ENCODE measurements at regions not wholly inside any gene's neighbourhood (a gene's known extent, or its start where the extent isn't known, plus 50 kb on each side); places are given as distances from the start of the nearest gene placed in this dataset.
"Not testable (repeated sequence)": the region's sequence is repeated elsewhere in the genome, so short reads cannot be mapped to it uniquely, and the experiment has no call there.

DNA sequence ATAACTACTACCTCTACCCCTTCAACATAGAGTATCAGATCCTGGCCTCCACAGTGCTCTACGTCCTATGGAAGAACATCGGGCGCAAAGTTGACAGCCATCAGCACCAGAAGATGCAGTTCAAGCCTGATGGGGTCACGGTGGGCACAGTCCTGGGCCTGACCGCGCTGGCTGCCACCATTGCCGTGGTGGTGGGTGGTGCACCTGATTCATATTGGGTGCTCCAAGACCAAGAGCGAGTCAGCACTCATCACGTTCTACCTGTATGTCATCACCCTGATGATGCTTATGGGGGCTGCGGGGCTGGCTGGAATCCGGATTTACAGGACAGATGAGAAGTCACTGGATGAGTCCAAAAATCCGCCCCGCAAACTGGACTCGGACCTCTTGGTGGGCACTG lies 846.4 kb downstream of the RPIA start:
- not testable (repeated sequence) for DNase-seq

DNA sequence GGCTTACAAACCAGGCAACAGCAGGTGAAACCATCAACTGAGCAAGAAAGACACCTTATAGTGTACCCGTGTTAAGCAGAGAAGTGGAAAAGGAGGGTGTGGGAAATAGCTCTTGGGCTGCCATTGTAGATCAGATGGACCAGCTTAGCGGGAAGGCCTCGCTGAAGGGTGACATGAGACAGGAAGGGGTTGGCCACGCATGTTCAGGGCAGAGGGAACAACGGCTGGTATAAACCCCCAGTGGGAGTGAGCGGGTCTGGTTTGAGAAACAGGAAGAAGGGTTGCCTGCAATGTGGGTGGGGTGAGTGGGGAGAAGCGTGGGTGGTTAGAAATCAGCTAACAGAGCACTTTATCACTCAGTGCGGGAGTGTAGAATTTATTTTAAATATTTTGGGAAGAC lies 852.6 kb downstream of the RPIA start:
- not testable (repeated sequence) for DNase-seq

DNA sequence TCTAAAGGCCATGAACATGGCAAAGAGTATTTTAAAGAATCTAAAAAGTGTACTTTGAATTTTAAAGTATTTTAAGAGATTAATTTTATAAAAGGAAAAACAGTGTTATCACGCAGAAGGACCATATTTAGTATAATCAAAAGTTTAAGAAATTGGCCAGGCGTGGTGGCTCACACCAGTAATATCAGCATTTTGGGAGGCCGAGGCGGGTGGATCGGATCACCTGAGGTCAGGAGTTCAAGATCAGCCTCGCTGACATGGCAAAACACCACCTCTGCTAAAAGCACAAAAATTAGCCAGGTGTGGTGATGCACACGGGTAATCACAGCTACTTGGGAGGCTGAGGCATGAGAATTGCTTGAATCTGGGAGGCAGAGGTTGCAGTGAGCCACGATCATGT lies 887.7 kb downstream of the RPIA start:
- not testable (repeated sequence) for DNase-seq

DNA sequence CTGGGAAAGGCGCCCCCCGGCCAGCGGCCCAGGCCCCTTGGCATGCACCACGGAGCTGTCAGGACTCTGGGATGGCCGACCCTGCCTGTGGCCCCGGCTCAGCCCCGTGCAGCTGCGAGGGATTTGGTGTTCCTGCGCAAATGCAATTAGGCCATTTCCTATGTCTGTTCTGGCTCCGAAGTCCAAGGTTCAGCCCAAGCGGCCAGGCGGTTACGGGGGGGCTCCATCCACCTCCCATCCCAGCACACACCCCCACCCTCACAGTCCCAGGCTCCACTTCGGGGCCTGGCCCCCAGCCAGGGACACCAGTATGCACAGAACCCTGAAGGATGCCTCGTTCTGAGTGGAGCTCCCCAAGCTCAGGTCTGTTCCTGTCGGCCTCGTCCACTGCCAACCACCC lies 891.3 kb downstream of the RPIA start:
- not testable (repeated sequence) for DNase-seq

DNA sequence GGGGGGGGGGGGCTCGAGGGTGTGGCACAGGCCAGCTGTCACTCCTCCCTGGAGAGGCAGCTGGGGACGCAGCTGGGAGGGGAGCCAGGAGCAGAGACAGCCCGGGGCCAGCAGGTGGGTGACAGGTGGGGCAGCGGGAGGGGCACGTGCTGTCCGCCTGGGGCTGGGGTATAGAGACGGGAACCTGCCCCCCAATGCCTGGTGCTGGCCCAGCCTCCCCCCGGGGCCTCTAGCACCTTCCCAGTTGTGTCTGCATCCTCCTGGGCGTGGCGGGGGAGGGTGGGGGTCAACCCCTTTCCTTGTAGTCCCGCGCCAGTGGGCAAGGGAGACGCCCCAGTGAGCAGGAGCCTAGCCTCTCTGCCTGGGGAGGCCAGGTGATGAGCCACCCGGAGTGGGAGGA lies 892.6 kb downstream of the RPIA start:
- DNase-seq: not testable (repeated sequence)

DNA sequence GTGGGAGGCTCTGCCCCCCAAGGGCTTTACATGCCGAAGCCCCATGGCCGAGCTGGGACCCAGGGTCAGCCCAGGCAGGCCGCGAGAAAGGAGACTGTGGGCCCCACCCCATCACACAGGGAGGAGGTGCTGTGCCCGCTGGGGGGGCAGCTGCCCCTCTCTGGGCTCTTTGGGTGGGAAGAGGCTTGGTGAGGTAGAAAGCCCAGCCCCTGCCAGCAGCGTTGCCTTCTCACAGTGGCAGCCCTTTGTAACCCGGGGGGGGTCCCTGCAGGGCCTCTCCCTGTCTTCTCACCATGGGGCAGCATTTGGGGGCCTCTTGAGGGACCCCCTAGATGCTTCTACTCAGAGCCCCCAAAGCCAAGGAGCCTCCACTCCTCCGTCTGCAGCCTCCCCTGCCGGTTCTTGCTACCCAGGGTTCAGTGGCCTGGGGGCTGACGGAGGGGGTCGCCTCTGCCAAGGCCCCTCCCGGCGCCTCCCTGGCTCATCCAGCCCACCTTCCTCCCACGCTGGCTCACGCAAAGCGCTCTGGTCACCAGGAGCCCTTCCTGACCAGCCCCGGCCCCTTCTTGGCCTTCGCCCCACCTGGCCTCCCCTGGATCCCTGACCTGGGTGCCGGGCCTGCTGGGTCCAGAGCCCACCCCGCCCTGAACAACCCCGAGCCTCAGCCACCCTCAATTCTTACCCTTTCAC lies 893.5 kb downstream of the RPIA start:
- DNase-seq: not testable (repeated sequence)

DNA sequence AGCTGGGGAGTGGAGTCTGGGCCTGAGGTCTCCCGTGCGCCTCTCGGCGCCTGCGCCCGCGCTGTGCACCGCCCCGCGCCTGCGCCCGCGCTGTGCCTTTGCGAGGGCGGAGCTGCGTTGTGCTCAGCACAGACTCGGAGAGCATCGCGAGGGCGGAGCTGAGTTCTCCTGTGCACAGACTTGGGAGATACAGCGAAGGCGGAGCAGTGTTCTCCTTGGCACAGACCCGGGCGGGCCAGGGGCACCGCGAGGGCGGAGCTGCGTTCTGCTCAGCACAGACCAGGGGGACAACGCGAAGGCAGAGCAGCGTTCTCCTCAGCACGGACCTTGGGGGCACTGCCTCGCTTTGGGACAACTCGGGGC lies 894.1 kb downstream of the RPIA start:
- peak; percentile 56 for DNase-seq

DNA sequence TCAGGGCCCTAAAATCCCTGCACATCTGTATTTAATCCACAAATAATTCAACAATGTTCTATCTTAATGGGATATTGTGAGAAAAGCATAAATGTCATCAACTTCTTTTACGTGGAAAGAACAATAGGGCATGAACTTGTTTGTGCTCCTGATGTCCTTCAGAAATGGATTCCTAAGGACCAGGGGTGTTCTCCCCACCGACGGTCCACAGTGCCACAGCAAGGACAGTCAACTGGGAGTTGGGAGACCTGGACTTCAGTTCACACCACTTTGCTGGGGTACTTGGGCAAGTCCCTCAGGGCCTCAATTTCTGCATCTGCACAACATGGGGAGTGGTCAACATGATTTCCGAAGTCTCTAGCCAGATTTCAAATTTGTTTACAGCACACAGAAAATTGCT lies 908.4 kb downstream of the RPIA start:
- DNase-seq: not testable (repeated sequence)

DNA sequence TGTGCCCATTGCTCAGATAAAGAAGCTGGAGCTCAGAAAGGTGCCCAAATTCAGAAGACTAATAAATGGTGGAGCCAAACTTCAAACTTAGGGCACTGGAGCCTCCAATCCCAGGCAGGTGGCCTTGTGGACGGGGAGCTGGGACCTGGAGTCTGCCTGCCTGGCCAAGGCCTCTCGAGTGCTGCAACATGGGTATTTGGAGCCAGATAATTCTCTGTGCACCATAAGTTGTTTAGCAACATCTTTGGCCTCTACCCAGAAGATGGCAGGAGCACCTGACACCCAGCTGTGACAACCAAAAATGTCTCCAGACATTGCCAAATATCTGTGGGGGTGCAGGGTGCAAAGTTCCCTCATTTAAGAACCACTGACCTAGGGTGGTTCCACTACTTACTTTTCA lies 915.0 kb downstream of the RPIA start:
- not testable (repeated sequence) for DNase-seq

DNA sequence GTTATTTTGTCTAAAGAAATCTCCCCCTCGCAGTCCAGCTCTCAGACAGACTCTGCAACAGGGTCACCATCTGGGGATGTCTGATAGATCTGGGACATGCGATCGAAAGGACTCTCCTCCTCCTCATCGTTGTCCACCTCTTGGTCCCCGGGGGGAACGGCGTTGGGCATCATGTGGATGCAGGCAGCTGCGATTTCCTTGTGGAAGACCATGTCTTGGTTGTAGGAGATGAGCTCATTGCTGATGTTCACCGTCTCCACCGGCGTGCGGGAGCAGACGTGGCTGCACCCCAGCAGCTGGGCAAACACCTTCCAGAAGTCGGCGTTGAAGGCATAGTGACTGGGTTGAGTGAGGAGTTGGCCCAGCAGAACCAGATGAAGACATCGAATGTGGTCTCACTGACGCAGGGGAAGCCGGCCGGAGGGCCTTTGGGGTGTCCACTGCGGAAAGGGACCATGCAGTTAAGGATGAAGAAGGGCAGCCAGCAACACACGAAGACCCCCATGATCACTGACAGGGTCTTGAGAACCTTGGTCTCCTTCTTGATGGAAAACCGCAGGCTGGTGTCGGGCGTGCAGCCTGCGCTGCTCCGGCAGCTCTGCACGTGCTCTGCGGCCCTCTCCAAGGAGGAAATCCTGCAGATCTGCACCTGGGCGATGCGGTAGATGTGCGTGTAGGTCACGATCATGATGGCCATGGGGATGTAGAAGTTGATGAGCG lies 918.9 kb downstream of the RPIA start:
- DNase-seq: not testable (repeated sequence)

DNA sequence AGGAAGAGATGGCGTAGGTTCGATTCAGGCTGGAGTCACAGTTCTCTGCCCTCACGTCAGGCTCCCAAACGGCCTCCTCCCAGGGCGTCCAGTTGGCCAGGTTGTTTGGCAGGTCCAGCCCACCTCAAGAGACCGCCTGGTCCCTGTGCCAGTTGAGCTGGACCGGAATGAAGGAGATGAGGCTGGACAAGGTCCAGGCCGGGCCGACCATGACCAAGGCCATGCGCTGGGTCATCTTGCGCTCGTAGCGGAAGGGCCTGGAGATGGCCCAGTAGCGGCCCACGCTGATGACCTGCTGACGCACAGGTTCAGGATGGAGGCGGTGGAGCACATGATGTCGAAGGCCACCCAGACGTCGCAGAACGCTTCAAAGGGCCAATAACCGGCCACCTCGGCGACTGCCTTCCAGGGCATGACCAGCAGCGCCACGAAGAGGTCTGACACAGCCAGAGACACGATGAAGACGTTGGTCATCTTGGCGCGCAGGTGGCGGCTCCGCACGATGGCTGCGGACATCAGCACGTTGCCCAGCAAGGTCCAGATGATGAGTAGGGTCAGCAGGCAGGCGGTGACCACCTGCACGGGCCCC lies 919.5 kb downstream of the RPIA start:
- not testable (repeated sequence) for DNase-seq

DNA sequence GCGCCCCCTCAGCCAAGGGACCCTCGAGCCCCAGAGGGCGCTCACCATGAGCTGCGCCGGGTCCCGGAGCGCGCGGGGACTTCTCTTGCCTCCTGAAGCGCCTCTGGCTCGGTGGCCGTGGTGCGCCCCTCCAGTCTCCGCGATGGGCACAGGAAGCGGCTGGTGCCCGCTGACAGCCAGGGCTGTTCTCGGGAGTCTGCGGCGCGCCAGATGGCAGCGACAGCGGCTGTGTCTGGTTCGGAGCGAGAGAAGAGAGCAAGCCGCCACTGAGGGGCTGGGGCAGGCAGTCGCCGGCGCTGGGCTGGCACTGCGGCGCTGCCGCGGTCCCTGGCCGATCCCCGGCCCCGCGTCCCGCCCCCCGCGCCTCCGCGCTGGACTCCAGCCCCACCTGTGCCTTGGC lies 920.2 kb downstream of the RPIA start:
- not testable (repeated sequence) for DNase-seq

DNA sequence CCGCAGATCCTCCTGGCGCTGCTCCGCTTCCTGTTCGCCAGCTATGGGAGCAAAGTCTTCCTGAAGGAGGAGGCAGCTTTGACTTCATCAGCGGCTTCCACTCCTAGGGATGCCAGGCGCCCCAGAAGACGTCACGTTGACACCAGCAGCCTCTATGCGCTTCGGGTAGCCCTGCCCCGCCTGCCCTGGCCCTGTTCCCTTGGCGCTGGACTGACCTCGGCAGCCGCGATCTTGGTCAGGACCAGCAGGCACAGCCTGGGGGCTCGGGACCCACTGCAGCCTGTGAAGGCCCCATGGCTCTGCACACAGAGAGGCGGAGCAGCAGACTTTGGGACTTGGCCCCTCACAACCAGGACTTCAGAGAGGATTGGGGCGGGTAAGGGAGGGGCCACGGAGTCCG lies 957.8 kb downstream of the RPIA start:
- not testable (repeated sequence) for DNase-seq

DNA sequence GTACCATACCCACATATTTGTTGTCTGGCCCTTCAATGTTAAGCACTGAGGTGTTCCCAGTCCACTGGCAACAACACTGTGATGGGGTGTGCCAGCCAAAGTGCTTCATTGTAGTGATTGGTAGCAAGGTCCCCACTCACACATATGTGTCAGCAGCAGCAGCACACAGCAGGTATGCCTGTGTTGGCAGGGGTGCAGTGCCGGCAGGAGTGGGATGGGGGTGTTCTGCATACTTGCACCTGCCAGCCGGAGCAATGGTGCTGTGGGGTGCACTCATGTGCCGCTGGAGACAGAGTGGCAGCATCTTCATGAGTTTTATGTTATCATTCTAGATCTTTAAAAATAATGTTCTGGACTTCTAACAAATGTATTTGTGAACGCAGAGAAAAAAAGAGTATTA lies 987.8 kb downstream of the RPIA start:
- DNase-seq: not testable (repeated sequence)
